B cell (primary cell): ENCODE measurements at regions not wholly inside any gene's neighbourhood (a gene's known extent, or its start where the extent isn't known, plus 50 kb on each side); places are given as distances from the start of the nearest gene placed in this dataset.

Source experiments
- ATAC-seq: fragments of 200-7000 bp; cut with Tn5 transposase; one replicate; pipeline ENCODE4 v1.10.0; 2021; ENCODE audit warnings: low read depth, mild to moderate bottlenecking, moderate number of reproducible peaks, moderate library complexity
- CTCF ChIA-PET: fragments of 350-600 bp; sonication (Branson Sonifier 250); formaldehyde crosslinking; loops from one replicate; lab custom pipeline; 2021; ENCODE audit warnings: antibody characterized with exemption, inconsistent platforms; lab: Charles Lee
- POLR2A ChIA-PET: fragments of 350-600 bp; sonication (Branson Sonifier 250); formaldehyde crosslinking; loops from one replicate; lab custom pipeline; 2021; ENCODE audit warnings: antibody characterized with exemption; lab: Charles Lee
- DNase-seq: peaks from one replicate; pipeline ENCODE4 v3.0.0; 2013
- H2AFZ ChIP-seq: 2 replicates; pipeline ENCODE4 v1.6.1; 2012; ENCODE audit warnings: mild to moderate bottlenecking, low read depth, low read length; ENCODE audit not compliant: insufficient read depth, poor library complexity, severe bottlenecking
- H3K27ac ChIP-seq, 2 donors: 1 replicate in 1 of 2; 2 replicates in 1 of 2; pipeline ENCODE4 v1.5.1; 2012 to 2013; ENCODE audit warnings: low read length in 2 of 2, mild to moderate bottlenecking in 2 of 2, moderate library complexity in 1 of 2
- H3K27me3 ChIP-seq, 4 experiments: fragments of 200-600 bp in 1 of 4; sonication (generic) in 1 of 4; replicated peaks in 1 of 4; 1 replicate in 2 of 4; 2 replicates in 2 of 4; pipeline versions ENCODE4 v1.6.1 to v1.7.0; 2013 to 2016; ENCODE audit warnings: low read length in 3 of 4, mild to moderate bottlenecking in 2 of 4, mixed read lengths in 1 of 4, moderate library complexity in 1 of 4; ENCODE audit not compliant: insufficient read depth in 4 of 4, control insufficient read depth in 3 of 4; ENCODE audit errors: control extremely low read depth in 1 of 4
- H3K36me3 ChIP-seq, 2 experiments: replicated peaks in 1 of 2; 1 replicate in 1 of 2; 2 replicates in 1 of 2; pipeline versions ENCODE4 v1.6.1 to v1.7.1; 2013; ENCODE audit warnings: low read length in 1 of 2; ENCODE audit not compliant: insufficient read depth in 2 of 2, control insufficient read depth in 1 of 2; ENCODE audit errors: control extremely low read depth in 1 of 2, extremely low read depth in 1 of 2
- H3K4me1 ChIP-seq, 2 donors: fragments of 200-600 bp in 1 of 2; sonication (generic) in 1 of 2; 1 replicate in 1 of 2; 2 replicates in 1 of 2; pipeline versions ENCODE4 v1.5.1 to v1.6.1; 2013 to 2017; ENCODE audit warnings: low read length in 2 of 2; ENCODE audit not compliant: control insufficient read depth in 2 of 2, insufficient read depth in 2 of 2
- H3K4me2 ChIP-seq: replicated peaks from 2 replicates; pipeline ENCODE3; 2012; ENCODE audit warnings: mild to moderate bottlenecking, low read depth, low read length; ENCODE audit not compliant: poor library complexity, severe bottlenecking
- H3K4me3 ChIP-seq, 5 experiments: fragments of 200-600 bp in 1 of 5; sonication (generic) in 1 of 5; 1 replicate in 3 of 5; 2 replicates in 2 of 5; pipeline versions ENCODE4 v1.5.1 to v1.7.0; 2011 to 2016; ENCODE audit warnings: low read length in 4 of 5, mild to moderate bottlenecking in 4 of 5, low read depth in 2 of 5, control low read depth in 1 of 5, moderate library complexity in 1 of 5; ENCODE audit not compliant: insufficient read depth in 1 of 5; ENCODE audit errors: control extremely low read depth in 1 of 5, extremely low read depth in 1 of 5
- H3K79me2 ChIP-seq: fragments of 200-600 bp; sonication (generic); one replicate; pipeline ENCODE4 v1.6.0; 2016; ENCODE audit warnings: low read length; ENCODE audit not compliant: control insufficient read depth, insufficient read depth
- H3K9ac ChIP-seq: fragments of 200-600 bp; sonication (generic); 2 replicates; pipeline ENCODE4 v1.6.1; 2017; ENCODE audit warnings: mild to moderate bottlenecking, low read length, moderate library complexity
- H3K9me3 ChIP-seq, 3 donors: one replicate each; pipeline versions ENCODE4 v1.6.1 to v1.7.1; 2013; ENCODE audit warnings: low read length in 2 of 3; ENCODE audit not compliant: control insufficient read depth in 2 of 3, insufficient read depth in 1 of 3; ENCODE audit errors: control extremely low read depth in 1 of 3
- H4K20me1 ChIP-seq: 2 replicates; pipeline ENCODE4 v1.6.0; 2012; ENCODE audit warnings: mild to moderate bottlenecking, low read length; ENCODE audit not compliant: insufficient read depth, control insufficient read depth, poor library complexity, severe bottlenecking
- H3K27ac Mint-ChIP-seq: one replicate; pipeline ENCODE4 v1.8.0; 2021; ENCODE audit warnings: mixed read lengths
- H3K27me3 Mint-ChIP-seq: one replicate; pipeline ENCODE4 v1.8.0; 2021; ENCODE audit warnings: mixed read lengths
- H3K4me1 Mint-ChIP-seq: one replicate; pipeline ENCODE4 v1.8.0; 2021; ENCODE audit warnings: mixed read lengths
- H3K4me3 Mint-ChIP-seq: one replicate; pipeline ENCODE4 v1.8.0; 2021; ENCODE audit warnings: mixed read lengths
- H3K9me3 Mint-ChIP-seq: one replicate; pipeline ENCODE4 v1.8.0; 2022; ENCODE audit warnings: mixed read lengths; ENCODE audit not compliant: insufficient read depth
- EZH2 ChIP-seq: IDR thresholded peaks from 2 replicates; pipeline ENCODE4 v1.6.1; 2012; ENCODE audit warnings: borderline replicate concordance, low read depth, mild to moderate bottlenecking, moderate library complexity, low read length; ENCODE audit not compliant: insufficient read depth, poor library complexity, severe bottlenecking
- WGBS: methylation state at CpG from one replicate; pipeline ENCODE4 v1.1.5; 2013; ENCODE audit warnings: missing lambda C conversion rate; ENCODE audit not compliant: insufficient coverage; 5-methylcytosine and 5-hydroxymethylcytosine counted together
- intact Hi-C: fragments of 100-400 bp; cut with micrococcal nuclease; formaldehyde crosslinking; loops from one replicate; pipeline ENCODE4 v1.10.0; 2022
- TF ChIP-seq, protein P1 (sequence below): fragments of 200-600 bp; IDR thresholded peaks from one replicate; pipeline ENCODE4 v1.8.0; 2022; ENCODE audit warnings: antibody characterized with exemption, mild to moderate bottlenecking

DNA sequence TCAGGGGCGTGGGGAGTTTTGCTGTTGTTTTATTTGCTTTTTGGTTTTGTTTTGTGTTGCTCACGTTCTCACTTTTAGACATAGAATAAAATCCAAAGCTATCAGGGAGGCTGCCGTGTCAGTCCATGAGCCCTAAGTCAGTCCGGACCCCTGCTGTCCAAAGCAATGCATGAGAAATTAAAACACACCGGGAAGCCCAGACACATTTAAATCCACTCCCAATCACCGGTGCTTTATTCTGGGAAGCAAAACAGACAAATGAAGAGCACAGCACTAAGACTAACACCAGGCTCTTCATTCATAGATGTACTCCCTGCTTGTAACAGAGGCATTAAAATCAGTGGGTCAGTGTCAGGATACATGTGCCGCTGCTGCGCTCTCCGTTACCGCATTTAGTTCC is 180.9 kb downstream of the IRX2 start:
- Mint-ChIP-seq H3K4me3 (no peak overlapping the region), H3K27me3 (no peaks in the 10 kb centered on the region), H3K27ac (no peak overlapping the region), H3K9me3 (peaks cover 4% of the 10 kb centered on the region), H3K4me1 (no peaks in the 10 kb centered on the region)
- Histone ChIP-seq H3K36me3 (no peaks in the 10 kb centered on the region), H4K20me1 (no peaks in the 10 kb centered on the region), H2AFZ (no peak overlapping the region), H3K4me1 (no peaks in the 10 kb centered on the region), H3K9me3 (peaks cover 0 to 18% (median 0%) of the 10 kb centered on the region in 3 donors), H3K27ac (no peak overlapping the region), H3K27me3 (no peaks in the 10 kb centered on the region), H3K79me2 (no peaks in the 10 kb centered on the region), H3K4me2 (no peak overlapping the region), H3K9ac (no peak overlapping the region), H3K4me3 (no peak overlapping the region)
- intact Hi-C loops = no loop called here
- WGBS = 63% methylated on average over 8 of the region's 10 CpGs
- POLR2A ChIA-PET = no interaction called here
- no peak for DNase-seq
- ATAC-seq = no peak
- TF ChIP-seq, protein P1, sequence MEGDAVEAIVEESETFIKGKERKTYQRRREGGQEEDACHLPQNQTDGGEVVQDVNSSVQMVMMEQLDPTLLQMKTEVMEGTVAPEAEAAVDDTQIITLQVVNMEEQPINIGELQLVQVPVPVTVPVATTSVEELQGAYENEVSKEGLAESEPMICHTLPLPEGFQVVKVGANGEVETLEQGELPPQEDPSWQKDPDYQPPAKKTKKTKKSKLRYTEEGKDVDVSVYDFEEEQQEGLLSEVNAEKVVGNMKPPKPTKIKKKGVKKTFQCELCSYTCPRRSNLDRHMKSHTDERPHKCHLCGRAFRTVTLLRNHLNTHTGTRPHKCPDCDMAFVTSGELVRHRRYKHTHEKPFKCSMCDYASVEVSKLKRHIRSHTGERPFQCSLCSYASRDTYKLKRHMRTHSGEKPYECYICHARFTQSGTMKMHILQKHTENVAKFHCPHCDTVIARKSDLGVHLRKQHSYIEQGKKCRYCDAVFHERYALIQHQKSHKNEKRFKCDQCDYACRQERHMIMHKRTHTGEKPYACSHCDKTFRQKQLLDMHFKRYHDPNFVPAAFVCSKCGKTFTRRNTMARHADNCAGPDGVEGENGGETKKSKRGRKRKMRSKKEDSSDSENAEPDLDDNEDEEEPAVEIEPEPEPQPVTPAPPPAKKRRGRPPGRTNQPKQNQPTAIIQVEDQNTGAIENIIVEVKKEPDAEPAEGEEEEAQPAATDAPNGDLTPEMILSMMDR = no peak
- TF ChIP-seq EZH2 = no peak
- CTCF ChIA-PET = no interaction called here

GRCh38 chr5:2569774-2570542 is 181.5 kb downstream of the IRX2 start:
- Mint-ChIP-seq H3K27me3 (no peaks in the 10 kb centered on the region), H3K27ac (no peak overlapping the region), H3K4me1 (no peaks in the 10 kb centered on the region), H3K4me3 (no peak overlapping the region), H3K9me3 (peaks cover 4% of the 10 kb centered on the region)
- H3K27me3 ChIP-seq = no peaks in the 10 kb centered on the region
- TF ChIP-seq, protein P1 = no peak
- TF ChIP-seq EZH2 = no peak
- no peak for ATAC-seq
- intact Hi-C loops = no loop called here
- H3K36me3 ChIP-seq = no peaks in the 10 kb centered on the region
- no peak overlapping the region for H3K4me3 ChIP-seq
- H2AFZ ChIP-seq = no peak overlapping the region
- peaks cover 0 to 24% (median 0%) of the 10 kb centered on the region in 3 donors for H3K9me3 ChIP-seq
- H3K4me2 ChIP-seq = no peak overlapping the region
- no peaks in the 10 kb centered on the region for H3K79me2 ChIP-seq
- H4K20me1 ChIP-seq = no peaks in the 10 kb centered on the region
- CTCF ChIA-PET = no interaction called here
- H3K27ac ChIP-seq = no peak overlapping the region
- no peak for DNase-seq
- POLR2A ChIA-PET = no interaction called here
- no peak overlapping the region for H3K9ac ChIP-seq
- WGBS = 85% methylated on average over 14 of the region's 15 CpGs
- no peaks in the 10 kb centered on the region for H3K4me1 ChIP-seq
